Stomach smooth muscle (tissue), 2 donors: ENCODE measurements at regions not wholly inside any gene's neighbourhood (a gene's known extent, or its start where the extent isn't known, plus 50 kb on each side); places are given as distances from the start of the nearest gene placed in this dataset.

Experiments
- H3K27ac ChIP-seq: one replicate; pipeline ENCODE4 v1.7.0; 2013; ENCODE audit warnings: mild to moderate bottlenecking, low read length, inconsistent platforms
- H3K27me3 ChIP-seq, 2 donors: one replicate each; pipeline ENCODE4 v1.7.0; 2013; ENCODE audit warnings: low read length in 2 of 2; ENCODE audit not compliant: insufficient read depth in 2 of 2, control insufficient read depth in 1 of 2
- H3K36me3 ChIP-seq, 2 donors: one replicate each; pipeline ENCODE4 v1.7.0; 2013; ENCODE audit warnings: low read length in 2 of 2; ENCODE audit not compliant: control insufficient read depth in 2 of 2, insufficient read depth in 2 of 2
- H3K4me1 ChIP-seq: one replicate; pipeline ENCODE4 v1.7.0; 2013; ENCODE audit warnings: low read length; ENCODE audit not compliant: control insufficient read depth, insufficient read depth
- H3K4me3 ChIP-seq, 2 donors: one replicate each; pipeline ENCODE4 v1.7.0; 2013; ENCODE audit warnings: low read length in 2 of 2
- H3K9ac ChIP-seq, 2 donors: one replicate each; pipeline ENCODE4 v1.7.0; 2013; ENCODE audit warnings: low read length in 2 of 2, mild to moderate bottlenecking in 1 of 2
- H3K9me3 ChIP-seq, 2 donors: one replicate each; pipeline ENCODE4 v1.7.0; 2013; ENCODE audit warnings: low read length in 2 of 2; ENCODE audit not compliant: control insufficient read depth in 2 of 2
- donor health status: healthy.
- donor health status: Pancreatic carcinoma.

DNA sequence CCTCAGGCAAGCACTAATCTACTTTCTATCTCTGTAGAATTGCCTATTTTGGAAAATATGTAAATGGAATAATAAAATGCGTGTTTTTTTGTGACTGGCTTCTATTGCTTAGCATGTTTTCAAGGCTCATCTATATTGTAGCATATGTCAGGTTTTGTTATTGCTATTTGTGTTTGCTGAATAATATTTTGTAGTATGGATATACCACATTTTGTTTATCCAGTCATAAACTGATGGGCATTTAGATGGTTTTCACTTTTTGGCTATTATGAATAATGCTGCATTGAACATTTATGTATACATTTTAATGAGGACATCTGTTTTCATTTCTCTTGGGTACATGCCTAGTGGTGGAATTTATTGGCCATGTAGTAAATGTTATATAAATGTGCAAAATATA lies 183.3 kb upstream of the ZP4 start:
- Histone ChIP-seq H3K9ac (no peak overlapping the region), H3K27me3 (no peaks in the 10 kb centered on the region), H3K36me3 (no peaks in the 10 kb centered on the region), H3K4me3 (no peak overlapping the region), H3K27ac (no peak overlapping the region), H3K9me3 (no peaks in the 10 kb centered on the region), H3K4me1 (no peaks in the 10 kb centered on the region)

- Histone ChIP-seq H3K4me1 (no peaks in the 10 kb centered on the region), H3K4me3 (no peak overlapping the region), H3K9ac (no peak overlapping the region), H3K9me3 (no peaks in the 10 kb centered on the region), H3K36me3 (no peaks in the 10 kb centered on the region), H3K27ac (no peak overlapping the region), H3K27me3 (no peaks in the 10 kb centered on the region)
Observed at GRCh38 chr1:238071061-238071460, 180.3 kb upstream of the ZP4 start.

GRCh38 chr1:238063454-238063853 lies 172.7 kb upstream of the ZP4 start:
- Histone ChIP-seq H3K9me3 (peaks cover 2 to 5% of the 10 kb centered on the region in 2 donors), H3K27me3 (peaks cover 0 to 2% of the 10 kb centered on the region in 2 donors), H3K9ac (no peak overlapping the region), H3K36me3 (no peaks in the 10 kb centered on the region), H3K4me3 (no peak overlapping the region), H3K27ac (no peak overlapping the region), H3K4me1 (no peaks in the 10 kb centered on the region)

DNA sequence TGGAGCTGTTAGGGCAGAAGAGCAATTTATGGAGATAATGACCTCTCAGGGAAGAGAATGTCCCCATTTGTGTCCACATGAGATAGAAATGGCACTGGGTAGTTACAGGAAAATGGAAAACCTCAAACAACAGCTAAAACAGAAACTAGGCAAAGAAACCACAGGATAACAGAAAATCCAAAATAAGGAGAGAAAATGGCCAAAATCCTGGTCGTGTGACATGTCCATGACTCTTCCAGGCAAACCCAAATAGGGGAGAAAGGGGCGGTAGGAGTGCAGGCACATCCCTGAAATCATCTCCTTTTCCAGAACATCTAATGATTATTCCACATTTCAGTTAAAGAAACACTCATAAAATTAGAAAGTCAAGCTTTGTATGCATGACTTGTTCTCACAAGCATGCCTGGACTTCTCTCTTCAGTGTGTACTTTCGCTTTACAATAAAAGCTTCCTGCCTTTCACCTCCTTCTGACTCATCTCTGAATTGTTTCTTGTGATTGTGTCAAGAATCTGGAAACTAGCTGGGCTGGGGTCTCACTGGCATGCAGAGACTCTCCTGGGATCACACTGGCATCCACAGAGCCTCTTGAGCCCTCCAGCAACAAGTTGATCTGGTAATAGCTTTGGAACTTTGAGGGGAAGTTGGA lies 171.4 kb upstream of the ZP4 start:
- Histone ChIP-seq H3K27ac (no peak overlapping the region), H3K27me3 (peaks cover 0 to 2% of the 10 kb centered on the region in 2 donors)

DNA sequence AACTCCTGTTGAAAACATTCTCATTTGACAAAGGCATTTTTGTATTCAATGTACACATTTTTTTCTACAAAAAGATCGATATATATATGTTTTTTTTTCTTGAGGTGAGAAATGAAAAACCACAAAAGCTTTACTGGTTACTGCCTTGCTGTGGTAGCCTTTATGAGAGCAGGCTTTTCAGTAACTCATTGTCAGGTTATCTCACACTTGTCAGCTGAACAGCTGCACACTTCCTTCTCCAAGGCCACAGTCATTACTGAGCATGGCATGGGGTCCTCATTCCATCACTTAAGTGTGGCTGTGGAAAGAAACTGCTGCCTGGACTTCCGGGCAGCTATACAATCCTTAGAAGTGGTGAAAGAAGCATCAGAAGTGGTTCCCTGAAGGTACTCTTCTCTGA lies 169.3 kb upstream of the ZP4 start:
- Histone ChIP-seq H3K27me3 (peaks cover 0 to 2% of the 10 kb centered on the region in 2 donors), H3K4me3 (no peak overlapping the region), H3K4me1 (no peaks in the 10 kb centered on the region), H3K9ac (no peak overlapping the region), H3K27ac (no peak overlapping the region), H3K36me3 (no peaks in the 10 kb centered on the region), H3K9me3 (peaks cover 4 to 5% of the 10 kb centered on the region in 2 donors)

More for the DNA sequence above, 171.4 kb upstream of the ZP4 start:
- Histone ChIP-seq H3K4me1 (no peaks in the 10 kb centered on the region), H3K9ac (no peak overlapping the region), H3K9me3 (peaks cover 4 to 5% of the 10 kb centered on the region in 2 donors), H3K36me3 (no peaks in the 10 kb centered on the region), H3K4me3 (no peak overlapping the region)

GRCh38 chr1:238052496-238053266 lies 162.0 kb upstream of the ZP4 start:
- no peak overlapping the region for H3K27ac ChIP-seq
- no peak overlapping the region for H3K4me3 ChIP-seq
- no peaks in the 10 kb centered on the region for H3K9me3 ChIP-seq
- no peaks in the 10 kb centered on the region for H3K36me3 ChIP-seq
- no peaks in the 10 kb centered on the region for H3K4me1 ChIP-seq
- H3K27me3 ChIP-seq, result no peaks in the 10 kb centered on the region
- no peak overlapping the region for H3K9ac ChIP-seq

GRCh38 chr1:238029126-238029525 lies 138.4 kb upstream of the ZP4 start:
- no peaks in the 10 kb centered on the region for H3K36me3 ChIP-seq
- H3K9ac ChIP-seq, result no peak overlapping the region
- H3K4me1 ChIP-seq, result no peaks in the 10 kb centered on the region
- H3K27ac ChIP-seq, result no peak overlapping the region
- no peak overlapping the region for H3K4me3 ChIP-seq
- H3K27me3 ChIP-seq, result no peaks in the 10 kb centered on the region
- peaks cover 6 to 7% of the 10 kb centered on the region in 2 donors for H3K9me3 ChIP-seq

- Histone ChIP-seq H3K36me3 (no peaks in the 10 kb centered on the region), H3K27me3 (no peaks in the 10 kb centered on the region), H3K4me1 (no peaks in the 10 kb centered on the region), H3K27ac (no peak overlapping the region), H3K9ac (no peak overlapping the region), H3K4me3 (no peak overlapping the region), H3K9me3 (peaks cover 6 to 7% of the 10 kb centered on the region in 2 donors)
Observed at GRCh38 chr1:238027366-238027765, 136.6 kb upstream of the ZP4 start.

DNA sequence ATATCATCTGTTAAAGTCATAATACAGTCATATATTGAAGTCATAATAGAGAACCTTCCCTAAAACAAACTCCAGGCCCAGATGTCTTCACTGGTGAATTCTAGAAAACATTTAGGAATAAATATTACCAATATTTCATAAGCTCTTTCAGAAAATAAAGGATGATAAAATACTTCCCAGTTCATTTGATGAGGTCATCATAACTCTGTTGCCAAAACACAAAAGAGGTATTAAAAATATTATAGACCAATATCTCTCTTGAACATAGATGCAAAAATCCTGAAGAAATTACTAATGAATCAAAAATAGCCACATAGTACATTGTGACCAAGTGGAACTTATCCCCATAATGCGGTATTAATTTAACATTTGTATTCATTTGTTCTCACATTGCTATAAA lies 132.4 kb upstream of the ZP4 start:
- Histone ChIP-seq H3K27ac (no peak overlapping the region), H3K9ac (no peak overlapping the region)

GRCh38 chr1:238018214-238018613 lies 127.5 kb upstream of the ZP4 start:
- no peak overlapping the region for H3K4me3 ChIP-seq
- no peaks in the 10 kb centered on the region for H3K4me1 ChIP-seq
- no peak overlapping the region for H3K27ac ChIP-seq
- no peaks in the 10 kb centered on the region for H3K27me3 ChIP-seq
- no peak overlapping the region for H3K9ac ChIP-seq
- H3K36me3 ChIP-seq, result no peaks in the 10 kb centered on the region
- H3K9me3 ChIP-seq, result no peaks in the 10 kb centered on the region

More for the DNA sequence above, 132.4 kb upstream of the ZP4 start:
- Histone ChIP-seq H3K4me3 (no peak overlapping the region), H3K9me3 (no peaks in the 10 kb centered on the region), H3K4me1 (no peaks in the 10 kb centered on the region), H3K27me3 (no peaks in the 10 kb centered on the region), H3K36me3 (no peaks in the 10 kb centered on the region)

DNA sequence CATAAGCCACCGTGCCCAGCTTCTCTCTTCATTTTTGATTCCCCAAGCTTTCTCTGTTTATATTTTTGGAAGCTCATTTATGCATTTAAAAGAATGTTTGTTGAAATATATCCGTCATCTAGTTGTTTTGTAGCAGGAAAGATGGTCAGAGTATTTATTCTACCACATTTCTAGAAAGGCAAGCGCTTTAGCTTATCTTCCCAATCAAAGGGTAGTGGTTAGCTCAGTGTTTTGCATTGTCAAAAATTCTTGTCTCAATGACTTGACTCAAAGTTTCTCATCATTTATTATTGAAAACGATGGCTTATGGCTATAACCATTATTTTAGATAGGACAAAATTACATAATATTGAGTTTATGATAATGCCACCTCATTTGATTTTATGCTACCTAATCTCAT lies 116.1 kb upstream of the ZP4 start:
- Histone ChIP-seq H3K4me1 (no peaks in the 10 kb centered on the region), H3K9ac (no peak overlapping the region), H3K4me3 (no peak overlapping the region), H3K27ac (no peak overlapping the region), H3K9me3 (no peaks in the 10 kb centered on the region), H3K36me3 (no peaks in the 10 kb centered on the region), H3K27me3 (no peaks in the 10 kb centered on the region)
